GM12801 (cell line): ENCODE measurements at regions not wholly inside any gene's neighbourhood (a gene's known extent, or its start where the extent isn't known, plus 50 kb on each side); places are given as distances from the start of the nearest gene placed in this dataset.

Experiments
- TF ChIP-seq, protein P1 (sequence below): IDR thresholded peaks from one replicate; pipeline ENCODE4 v1.5.1; 2011; ENCODE audit warnings: control low read depth; ENCODE audit not compliant: insufficient read length; ENCODE audit errors: extremely low read depth

DNA sequence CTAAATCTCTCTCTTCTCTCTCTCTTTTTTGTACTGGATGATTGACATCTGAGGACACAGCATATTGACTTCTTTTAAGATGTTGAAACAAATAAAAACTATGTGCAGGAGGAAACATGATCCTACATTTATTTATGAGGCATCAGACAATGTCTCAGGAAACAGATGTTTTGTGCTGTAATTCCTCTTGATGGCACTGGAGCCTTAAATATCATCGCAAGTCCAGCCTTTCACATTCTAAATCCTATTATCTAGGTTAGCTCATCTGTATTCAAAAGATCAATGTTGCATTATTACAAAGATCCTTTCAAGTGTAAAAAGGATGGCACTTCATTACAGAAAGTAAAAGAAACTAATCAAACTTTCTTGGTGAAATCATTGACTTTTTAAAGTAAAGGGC lies 63.9 kb downstream of the MAT2B start:
- TF ChIP-seq, protein P1, sequence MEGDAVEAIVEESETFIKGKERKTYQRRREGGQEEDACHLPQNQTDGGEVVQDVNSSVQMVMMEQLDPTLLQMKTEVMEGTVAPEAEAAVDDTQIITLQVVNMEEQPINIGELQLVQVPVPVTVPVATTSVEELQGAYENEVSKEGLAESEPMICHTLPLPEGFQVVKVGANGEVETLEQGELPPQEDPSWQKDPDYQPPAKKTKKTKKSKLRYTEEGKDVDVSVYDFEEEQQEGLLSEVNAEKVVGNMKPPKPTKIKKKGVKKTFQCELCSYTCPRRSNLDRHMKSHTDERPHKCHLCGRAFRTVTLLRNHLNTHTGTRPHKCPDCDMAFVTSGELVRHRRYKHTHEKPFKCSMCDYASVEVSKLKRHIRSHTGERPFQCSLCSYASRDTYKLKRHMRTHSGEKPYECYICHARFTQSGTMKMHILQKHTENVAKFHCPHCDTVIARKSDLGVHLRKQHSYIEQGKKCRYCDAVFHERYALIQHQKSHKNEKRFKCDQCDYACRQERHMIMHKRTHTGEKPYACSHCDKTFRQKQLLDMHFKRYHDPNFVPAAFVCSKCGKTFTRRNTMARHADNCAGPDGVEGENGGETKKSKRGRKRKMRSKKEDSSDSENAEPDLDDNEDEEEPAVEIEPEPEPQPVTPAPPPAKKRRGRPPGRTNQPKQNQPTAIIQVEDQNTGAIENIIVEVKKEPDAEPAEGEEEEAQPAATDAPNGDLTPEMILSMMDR, result no peak

DNA sequence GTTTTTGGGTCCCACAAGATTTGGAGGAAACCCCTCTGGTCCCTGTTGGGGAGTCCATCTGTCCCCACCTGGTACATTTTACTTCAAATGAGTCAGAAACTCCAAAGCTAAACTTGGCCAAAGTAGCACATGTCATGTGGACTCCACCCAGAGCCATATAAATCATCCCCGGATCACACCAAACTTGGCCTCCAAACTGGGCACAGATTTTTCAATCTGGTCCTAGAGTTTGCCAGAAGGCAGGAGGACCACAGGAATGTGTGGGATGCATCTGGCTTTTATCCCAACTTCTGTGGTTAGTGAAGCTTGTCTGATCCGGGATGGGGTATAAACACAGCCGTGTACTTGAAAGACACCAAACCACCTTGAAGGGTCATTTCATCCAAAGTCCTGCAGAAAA lies 66.3 kb downstream of the MAT2B start:
- TF ChIP-seq, protein P1, result no peak

DNA sequence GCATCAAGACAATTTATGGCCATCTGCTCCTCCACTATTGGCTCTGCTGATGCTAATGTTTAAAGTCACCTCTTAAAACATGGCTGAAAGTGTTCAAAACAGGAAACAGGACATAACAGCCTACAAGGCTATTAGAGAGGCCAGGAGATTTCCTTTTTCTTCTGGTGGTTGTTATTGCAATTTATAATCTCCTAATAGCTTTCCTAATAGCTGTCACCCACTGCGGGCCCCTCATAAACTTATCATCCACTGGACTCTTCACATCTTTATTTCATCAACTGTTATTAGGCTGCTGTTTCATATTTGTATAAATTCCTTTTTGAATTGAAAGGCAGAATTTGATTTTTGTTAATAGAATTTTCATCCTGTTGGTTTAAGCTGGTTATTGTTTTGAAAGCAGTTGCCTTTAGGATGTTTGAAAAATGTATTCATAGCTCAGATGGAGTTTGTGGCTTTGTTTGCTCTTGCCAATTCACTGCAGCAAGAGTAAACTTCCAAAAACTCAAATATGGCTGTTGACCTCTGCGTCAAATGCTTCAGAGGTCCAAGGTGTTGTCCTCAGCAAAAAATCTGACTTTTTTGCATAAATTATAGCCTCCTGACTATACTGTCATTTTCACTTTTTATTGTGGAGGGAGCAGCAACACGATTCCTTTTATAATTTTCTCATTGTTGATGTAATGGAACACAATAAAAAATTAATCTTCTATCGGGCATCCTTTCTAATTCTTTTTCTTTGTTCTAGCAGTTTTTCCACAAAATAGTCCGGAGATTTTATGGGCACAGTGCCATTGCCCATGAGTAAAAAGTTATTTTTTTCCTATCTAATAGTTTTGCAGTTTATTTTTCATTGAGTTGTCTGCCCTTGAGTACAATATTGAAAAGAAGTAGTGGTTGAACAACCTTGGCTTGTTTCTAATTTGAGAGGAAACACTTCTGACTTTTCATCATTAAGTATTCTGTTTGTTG lies 69.3 kb downstream of the MAT2B start:
- TF ChIP-seq, protein P1, result no peak

DNA sequence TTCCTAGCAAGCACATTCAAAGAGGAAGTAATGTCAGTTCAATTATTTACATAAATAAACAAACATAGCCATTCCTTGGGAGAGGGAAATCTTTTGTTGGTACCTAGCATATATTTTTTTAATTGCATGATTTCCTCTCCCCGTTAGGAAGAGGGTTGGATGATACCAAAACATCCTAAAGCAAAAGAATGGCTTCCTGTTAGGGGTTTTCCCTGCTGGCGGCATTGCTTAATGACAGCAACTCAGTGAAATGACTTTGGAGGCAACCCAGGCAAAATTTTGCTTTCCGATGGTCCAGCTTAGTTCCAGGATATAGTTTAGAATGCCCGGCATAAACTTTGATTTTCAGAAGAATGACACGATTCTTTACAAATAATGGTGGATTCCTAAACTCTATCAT lies 73.2 kb downstream of the MAT2B start:
- TF ChIP-seq, protein P1, result no peak

DNA sequence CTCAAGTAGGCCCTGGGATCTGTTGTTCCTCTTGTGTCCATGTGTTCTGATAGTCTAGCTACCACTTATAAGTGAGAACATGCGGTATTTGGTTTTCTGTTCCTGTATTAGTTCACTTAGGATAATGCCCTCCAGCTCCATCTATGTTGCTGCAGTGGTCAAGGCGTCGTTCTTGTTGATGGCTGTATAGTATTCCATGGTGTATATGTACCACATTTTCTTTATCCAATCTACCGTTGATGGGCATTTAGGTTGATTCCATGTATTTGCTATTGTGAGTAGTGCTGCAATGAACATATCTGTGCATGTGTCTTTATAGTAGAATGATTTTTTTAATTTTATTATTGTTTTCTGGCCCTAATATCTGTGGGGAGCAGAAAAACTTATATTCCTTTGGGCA lies 74.3 kb downstream of the MAT2B start:
- TF ChIP-seq, protein P1, result no peak

DNA sequence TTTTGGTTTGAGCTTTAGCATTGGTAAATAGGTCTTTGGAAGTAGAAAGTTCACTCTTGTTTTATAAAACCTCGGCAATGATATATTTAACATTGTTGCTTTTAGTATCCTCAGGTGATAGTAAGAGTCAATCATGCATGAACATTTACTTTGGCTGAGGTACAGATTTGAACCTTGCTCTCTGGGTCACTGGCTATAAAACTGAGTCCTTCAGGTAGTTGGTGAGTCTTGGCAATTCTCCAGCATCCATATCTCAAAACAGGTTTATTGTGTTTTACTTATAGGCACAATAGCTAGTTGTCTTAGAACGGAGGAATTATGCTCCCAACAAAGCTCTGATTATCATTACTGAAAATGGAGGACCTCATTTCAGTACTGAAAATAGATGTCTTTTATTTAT lies 75.1 kb downstream of the MAT2B start:
- TF ChIP-seq, protein P1, result no peak

DNA sequence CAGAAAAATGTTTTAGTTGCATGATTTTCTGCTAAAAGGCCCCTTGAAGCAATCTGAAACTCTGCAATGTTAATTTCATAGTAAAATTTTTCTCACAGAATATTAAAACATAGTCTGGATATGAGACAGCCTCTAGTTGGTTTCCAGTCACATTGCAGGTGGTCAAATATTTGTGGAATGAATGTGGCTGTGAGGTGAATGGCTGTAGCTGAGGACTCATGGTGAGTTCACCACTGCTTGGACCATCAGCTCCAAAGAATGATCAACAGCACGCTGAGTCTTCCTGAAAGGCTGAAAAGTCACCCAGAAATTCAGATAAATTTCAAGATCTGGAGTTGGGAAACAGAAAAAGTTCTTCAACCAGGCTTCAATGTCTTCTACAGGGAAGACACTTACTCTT lies 79.8 kb downstream of the MAT2B start:
- TF ChIP-seq, protein P1, result no peak
